ENCODE measurements at regions not wholly inside any gene's neighbourhood (a gene's known extent, or its start where the extent isn't known, plus 50 kb on each side); places are given as distances from the start of the nearest gene placed in this dataset.

DNA sequence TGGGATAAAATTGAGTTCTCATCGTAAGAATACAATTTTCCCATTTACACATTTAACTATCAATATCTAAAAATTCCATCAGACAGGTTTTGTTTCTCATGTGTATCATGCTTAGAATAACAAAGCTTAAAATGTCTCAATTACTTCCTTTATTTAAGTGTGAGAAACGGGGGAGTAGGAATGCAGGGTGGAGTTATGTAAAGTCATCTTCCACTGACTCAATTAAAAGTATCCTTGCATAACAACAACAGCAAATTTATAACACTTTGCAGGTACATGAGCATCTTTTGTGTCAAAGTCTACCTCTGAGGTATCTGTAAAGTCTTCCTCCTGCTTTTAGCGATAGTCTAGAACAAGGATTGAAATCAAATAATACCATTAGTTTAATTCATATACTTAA is 327.1 kb downstream of the EPHA4 start:
- TF ChIP-seq, protein P1, sequence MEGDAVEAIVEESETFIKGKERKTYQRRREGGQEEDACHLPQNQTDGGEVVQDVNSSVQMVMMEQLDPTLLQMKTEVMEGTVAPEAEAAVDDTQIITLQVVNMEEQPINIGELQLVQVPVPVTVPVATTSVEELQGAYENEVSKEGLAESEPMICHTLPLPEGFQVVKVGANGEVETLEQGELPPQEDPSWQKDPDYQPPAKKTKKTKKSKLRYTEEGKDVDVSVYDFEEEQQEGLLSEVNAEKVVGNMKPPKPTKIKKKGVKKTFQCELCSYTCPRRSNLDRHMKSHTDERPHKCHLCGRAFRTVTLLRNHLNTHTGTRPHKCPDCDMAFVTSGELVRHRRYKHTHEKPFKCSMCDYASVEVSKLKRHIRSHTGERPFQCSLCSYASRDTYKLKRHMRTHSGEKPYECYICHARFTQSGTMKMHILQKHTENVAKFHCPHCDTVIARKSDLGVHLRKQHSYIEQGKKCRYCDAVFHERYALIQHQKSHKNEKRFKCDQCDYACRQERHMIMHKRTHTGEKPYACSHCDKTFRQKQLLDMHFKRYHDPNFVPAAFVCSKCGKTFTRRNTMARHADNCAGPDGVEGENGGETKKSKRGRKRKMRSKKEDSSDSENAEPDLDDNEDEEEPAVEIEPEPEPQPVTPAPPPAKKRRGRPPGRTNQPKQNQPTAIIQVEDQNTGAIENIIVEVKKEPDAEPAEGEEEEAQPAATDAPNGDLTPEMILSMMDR (IDR thresholded peaks at IDR 0.05; ENCODE audit: low read depth, low read length, missing control alignments), result no peak
- DNase-seq (ENCODE audit: low read depth), result no peak
- in situ Hi-C loops (cut with HindIII; ENCODE audit: low sequenced_read_pairs), result no loop called here
- no peak overlapping the region for H3K4me3 ChIP-seq (ENCODE audit: low read depth, low read length)

DNA sequence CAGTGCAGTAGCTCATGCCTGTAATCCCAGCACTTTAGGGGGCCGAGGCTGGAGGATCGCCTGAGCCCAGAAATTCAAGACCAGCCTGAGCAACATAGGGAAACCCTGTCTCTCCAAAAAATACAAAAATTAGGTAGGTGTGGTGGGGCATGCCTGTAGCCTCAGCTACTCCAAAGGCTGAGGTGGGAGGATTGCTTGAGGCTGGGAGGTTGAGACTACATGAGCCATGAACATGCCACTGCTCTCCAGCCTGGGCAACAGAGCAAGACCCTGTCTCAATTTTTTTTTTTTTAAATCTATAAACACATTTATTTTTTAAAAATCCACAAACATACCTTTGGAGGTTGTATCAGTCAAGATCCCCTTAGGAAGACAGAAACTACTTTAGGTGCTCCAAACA is 326.3 kb downstream of the EPHA4 start:
- H3K4me3 ChIP-seq (ENCODE audit: low read depth, low read length), result no peak overlapping the region
- DNase-seq (ENCODE audit: low read depth), result no peak
- TF ChIP-seq, protein P1 (IDR thresholded peaks at IDR 0.05; ENCODE audit: low read depth, low read length, missing control alignments), result no peak
- in situ Hi-C loops (cut with HindIII; ENCODE audit: low sequenced_read_pairs), result no loop called here

DNA sequence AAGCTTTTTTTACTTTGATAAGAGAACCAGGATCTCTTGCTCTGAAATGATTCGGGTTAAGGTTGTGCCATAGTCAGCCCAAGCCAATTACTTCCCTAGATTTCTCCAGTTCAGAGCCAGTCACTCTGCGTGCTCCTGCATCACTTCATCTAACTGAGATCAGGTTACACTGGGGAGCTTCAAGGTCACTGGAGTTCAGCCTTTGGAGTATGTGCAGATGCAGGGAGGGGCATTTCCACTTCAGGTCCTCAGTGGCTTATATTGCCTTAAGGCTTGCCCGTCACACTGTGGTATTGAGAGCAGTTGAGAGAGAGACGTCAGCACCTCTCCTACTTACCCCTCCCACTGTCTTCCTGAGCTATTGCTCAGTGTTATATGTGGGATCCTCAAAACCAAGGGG is 317.8 kb downstream of the EPHA4 start:
- TF ChIP-seq, protein P1 (IDR thresholded peaks at IDR 0.05; ENCODE audit: low read depth, low read length, missing control alignments), result no peak
- in situ Hi-C loops (cut with HindIII; ENCODE audit: low sequenced_read_pairs), result no loop called here
- H3K4me3 ChIP-seq (ENCODE audit: low read depth, low read length), result no peak overlapping the region
- no peak for DNase-seq (ENCODE audit: low read depth)

DNA sequence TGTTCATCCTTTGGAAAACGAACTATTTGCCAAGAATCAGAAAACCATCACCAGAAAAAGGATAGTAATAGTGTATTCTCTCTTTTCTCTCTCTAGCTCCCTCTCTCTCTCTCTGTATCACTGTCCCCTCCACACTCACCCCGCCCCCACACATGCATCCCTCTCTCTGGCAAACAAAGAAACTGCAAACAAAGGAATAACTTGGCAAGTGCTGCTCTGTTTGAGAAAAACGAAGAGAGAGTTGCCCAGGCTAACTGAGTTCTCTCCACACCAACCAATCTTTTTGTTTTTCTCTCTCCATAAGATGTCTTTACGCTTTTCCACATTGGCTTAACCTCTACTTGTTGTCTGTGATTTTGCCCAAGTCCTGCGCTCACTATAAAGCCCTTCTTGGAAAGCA is 316.2 kb downstream of the EPHA4 start:
- H3K4me3 ChIP-seq (ENCODE audit: low read depth, low read length), result no peak overlapping the region
- TF ChIP-seq, protein P1 (IDR thresholded peaks at IDR 0.05; ENCODE audit: low read depth, low read length, missing control alignments), result no peak
- in situ Hi-C loops (cut with HindIII; ENCODE audit: low sequenced_read_pairs), result no loop called here
- no peak for DNase-seq (ENCODE audit: low read depth)

DNA sequence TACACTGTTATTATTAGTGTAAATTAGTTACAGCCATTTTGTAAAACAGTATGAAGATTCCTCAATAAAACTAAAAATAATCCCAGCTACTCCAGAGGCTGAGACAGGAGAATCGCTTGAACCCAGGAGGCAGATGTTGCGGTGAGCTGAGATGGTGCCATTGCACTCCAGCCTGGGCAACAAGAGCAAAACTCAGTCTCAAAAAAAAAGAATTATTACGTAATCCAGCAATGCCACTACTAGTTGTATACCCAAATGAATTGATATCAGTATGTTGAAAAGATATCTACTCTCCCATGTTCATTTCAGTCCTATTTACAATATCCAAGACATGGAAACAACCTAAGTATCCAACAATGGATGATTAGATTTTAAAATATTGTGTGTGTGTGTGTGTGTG is 313.6 kb downstream of the EPHA4 start:
- in situ Hi-C loops (cut with HindIII; ENCODE audit: low sequenced_read_pairs), result no loop called here
- no peak for DNase-seq (ENCODE audit: low read depth)
- TF ChIP-seq, protein P1 (IDR thresholded peaks at IDR 0.05; ENCODE audit: low read depth, low read length, missing control alignments), result no peak
- no peak overlapping the region for H3K4me3 ChIP-seq (ENCODE audit: low read depth, low read length)

DNA sequence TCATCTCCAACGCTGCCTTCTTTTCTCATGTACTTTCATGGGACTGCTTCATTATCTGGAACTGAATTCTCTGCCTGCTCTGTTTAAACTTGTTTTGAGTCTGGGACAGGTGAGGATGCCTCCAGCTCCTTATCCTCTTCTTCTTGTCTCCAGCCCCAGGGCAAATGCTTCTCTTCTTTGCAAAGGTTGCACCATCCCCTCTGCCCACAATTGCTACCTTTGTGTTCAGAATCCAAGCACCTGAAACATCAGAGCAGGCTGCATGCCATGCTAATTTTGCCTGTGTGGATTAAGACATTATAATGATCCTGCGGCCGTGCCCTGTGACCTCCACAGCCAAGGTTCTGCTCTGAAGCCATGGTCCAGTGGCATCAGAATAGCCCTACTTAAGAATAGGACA is 309.5 kb downstream of the EPHA4 start:
- no peak overlapping the region for H3K4me3 ChIP-seq (ENCODE audit: low read depth, low read length)
- TF ChIP-seq, protein P1 (IDR thresholded peaks at IDR 0.05; ENCODE audit: low read depth, low read length, missing control alignments), result no peak
- in situ Hi-C loops (cut with HindIII; ENCODE audit: low sequenced_read_pairs), result no loop called here
- no peak for DNase-seq (ENCODE audit: low read depth)

DNA sequence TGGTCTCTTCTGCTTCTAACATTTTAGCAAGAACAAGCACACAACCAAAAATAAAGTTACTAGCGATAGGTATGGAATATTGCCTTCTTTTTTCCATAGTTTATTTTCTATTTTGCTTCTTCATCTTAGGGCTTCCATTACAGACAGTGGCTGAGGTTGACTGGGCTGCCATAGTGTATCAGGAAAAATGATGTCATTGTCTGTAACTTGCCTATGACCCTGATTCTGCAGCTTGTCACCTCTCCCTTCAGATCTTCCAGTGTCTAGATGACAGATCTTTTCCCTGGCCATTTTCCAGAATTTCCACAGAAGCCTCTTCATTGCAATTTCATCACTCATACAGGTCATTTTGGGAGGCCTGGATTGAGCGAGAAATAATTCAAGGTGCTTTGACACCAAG is 308.5 kb downstream of the EPHA4 start:
- TF ChIP-seq, protein P1 (IDR thresholded peaks at IDR 0.05; ENCODE audit: low read depth, low read length, missing control alignments), result no peak
- DNase-seq (ENCODE audit: low read depth), result no peak
- in situ Hi-C loops (cut with HindIII; ENCODE audit: low sequenced_read_pairs), result no loop called here
- H3K4me3 ChIP-seq (ENCODE audit: low read depth, low read length), result no peak overlapping the region

Data from astrocyte of the cerebellum (primary cell).